ENCODE measurements at regions not wholly inside any gene's neighbourhood (a gene's known extent, or its start where the extent isn't known, plus 50 kb on each side); places are given as distances from the start of the nearest gene placed in this dataset.
"Not testable (repeated sequence)": the region's sequence is repeated elsewhere in the genome, so short reads cannot be mapped to it uniquely, and the experiment has no call there.

- no peak for DNase-seq (ENCODE audit: low read depth)
These were observed 700.8 kb upstream of the SPRY2 start for GRCh38 chr13:81041761-81042160.

GRCh38 chr13:81031996-81032395, 691.1 kb upstream of the SPRY2 start:
- no peak for DNase-seq (ENCODE audit: low read depth)

GRCh38 chr13:81025091-81025490, 684.2 kb upstream of the SPRY2 start:
- no peak for DNase-seq (ENCODE audit: low read depth)

- DNase-seq (ENCODE audit: low read depth) = no peak
These were observed 680.4 kb upstream of the SPRY2 start for GRCh38 chr13:81021284-81021840.

- DNase-seq (ENCODE audit: low read depth) = no peak
These were observed 679.1 kb upstream of the SPRY2 start for GRCh38 chr13:81020010-81020409.

- DNase-seq (ENCODE audit: low read depth) = no peak
These were observed 678.0 kb upstream of the SPRY2 start for GRCh38 chr13:81018936-81019335.

GRCh38 chr13:81017513-81018152, 676.7 kb upstream of the SPRY2 start:
- DNase-seq (ENCODE audit: low read depth) = peak; percentile 53

- DNase-seq (ENCODE audit: low read depth) = no peak
These were observed 671.1 kb upstream of the SPRY2 start for GRCh38 chr13:81012031-81012430.

- DNase-seq (ENCODE audit: low read depth) = no peak
These were observed 661.0 kb upstream of the SPRY2 start for GRCh38 chr13:81001828-81002385.

- DNase-seq (ENCODE audit: low read depth) = not testable (repeated sequence)
These were observed 657.7 kb upstream of the SPRY2 start for GRCh38 chr13:80998603-80999002.

- no peak for DNase-seq (ENCODE audit: low read depth)
These were observed 648.8 kb upstream of the SPRY2 start for GRCh38 chr13:80989747-80990146.

- DNase-seq (ENCODE audit: low read depth) = no peak
These were observed 648.3 kb upstream of the SPRY2 start for GRCh38 chr13:80989241-80989640.

GRCh38 chr13:80988391-80989151, 647.6 kb upstream of the SPRY2 start:
- no peak for DNase-seq (ENCODE audit: low read depth)

- DNase-seq (ENCODE audit: low read depth) = peak; percentile 71
These were observed 638.2 kb upstream of the SPRY2 start for GRCh38 chr13:80979035-80979641.

- DNase-seq (ENCODE audit: low read depth) = no peak
These were observed 636.2 kb upstream of the SPRY2 start for GRCh38 chr13:80977168-80977567.

- no peak for DNase-seq (ENCODE audit: low read depth)
These were observed 635.0 kb upstream of the SPRY2 start for GRCh38 chr13:80975903-80976302.

- no peak for DNase-seq (ENCODE audit: low read depth)
These were observed 632.8 kb upstream of the SPRY2 start for GRCh38 chr13:80973721-80974120.

- no peak for DNase-seq (ENCODE audit: low read depth)
These were observed 632.0 kb upstream of the SPRY2 start for GRCh38 chr13:80972857-80973478.

GRCh38 chr13:80965097-80965496, 624.2 kb upstream of the SPRY2 start:
- DNase-seq (ENCODE audit: low read depth) = no peak

GRCh38 chr13:80962855-80963254, 621.9 kb upstream of the SPRY2 start:
- DNase-seq (ENCODE audit: low read depth) = peak; percentile 6

- no peak for DNase-seq (ENCODE audit: low read depth)
These were observed 621.2 kb upstream of the SPRY2 start for GRCh38 chr13:80962173-80962572.

GRCh38 chr13:80957019-80957655, 616.2 kb upstream of the SPRY2 start:
- DNase-seq (ENCODE audit: low read depth) = no peak
